ENCODE measurements at regions not wholly inside any gene's neighbourhood (a gene's known extent, or its start where the extent isn't known, plus 50 kb on each side); places are given as distances from the start of the nearest gene placed in this dataset.

DNA sequence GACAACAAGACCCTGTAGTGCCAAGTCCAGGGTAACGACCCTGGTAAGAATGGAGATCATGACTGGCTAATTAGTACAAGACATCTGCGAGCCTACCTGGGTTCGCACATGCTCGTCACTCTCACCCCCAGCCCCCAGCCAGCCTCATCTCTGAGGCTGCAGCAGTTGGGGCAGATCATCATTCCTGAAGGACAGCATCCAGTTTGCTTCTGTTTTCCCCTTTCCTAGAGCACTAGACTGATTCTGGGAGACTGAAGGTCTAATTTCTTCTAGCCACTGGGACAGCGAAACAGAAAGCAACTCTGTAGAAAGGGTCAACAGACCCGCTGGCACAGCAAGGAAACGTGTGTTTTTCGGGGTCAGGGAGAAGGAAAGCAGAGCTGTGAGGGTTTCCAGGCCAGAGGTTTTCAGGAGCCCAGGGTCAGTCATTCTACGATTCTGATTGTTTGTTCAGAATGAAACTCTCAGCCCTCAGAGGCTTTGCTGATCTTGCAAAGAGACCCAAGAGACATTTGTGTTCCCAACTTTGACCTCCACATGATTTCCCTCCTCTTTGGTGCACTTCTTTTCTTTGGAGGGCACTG lies 343.1 kb upstream of the NOCT start:
- no peak for DNase-seq (ENCODE audit: low read depth)
- no peak overlapping the region for H3K4me3 ChIP-seq (ENCODE audit: low read length)
- H3K27me3 ChIP-seq (replicated peaks; ENCODE audit: control insufficient read depth, insufficient read depth, low read length) = peaks cover 1% of the 10 kb centered on the region
- no peaks in the 10 kb centered on the region for H3K36me3 ChIP-seq (ENCODE audit: control insufficient read depth, insufficient read depth, low read length, severe bottlenecking)
- no peaks in the 10 kb centered on the region for H3K9me3 ChIP-seq (ENCODE audit: control insufficient read depth, low read length)
- H3K9ac ChIP-seq (ENCODE audit: low read length) = no peak overlapping the region
- peaks cover 6% of the 10 kb centered on the region for H3K4me1 ChIP-seq (ENCODE audit: control insufficient read depth, insufficient read depth, low read length)

DNA sequence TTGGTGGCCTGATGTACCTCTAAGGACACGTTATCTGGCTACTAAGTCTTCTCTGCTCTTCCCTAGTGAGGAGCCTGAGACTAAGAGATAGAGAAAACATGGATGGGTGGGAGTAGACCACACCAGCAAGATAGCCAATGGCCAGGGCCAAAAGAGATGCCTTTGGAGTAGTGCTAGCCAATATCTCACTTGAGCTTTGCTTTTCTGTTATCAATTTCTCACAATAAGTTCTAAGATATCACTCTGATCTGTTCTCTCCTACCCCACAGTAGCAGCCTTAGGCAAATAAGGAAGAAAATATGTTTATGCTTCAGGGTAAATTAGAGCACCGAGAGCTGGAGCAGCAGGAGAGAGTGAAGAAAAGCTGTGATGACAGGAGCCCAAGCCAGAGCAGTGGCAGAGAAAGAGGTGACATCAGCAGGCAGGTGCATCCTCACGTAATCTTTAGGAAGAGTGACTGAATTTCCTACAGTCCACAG lies 343.9 kb upstream of the NOCT start:
- Histone ChIP-seq H3K4me1 (ENCODE audit: control insufficient read depth, insufficient read depth, low read length) (peaks cover 6% of the 10 kb centered on the region), H3K27me3 (replicated peaks; ENCODE audit: control insufficient read depth, insufficient read depth, low read length) (no peaks in the 10 kb centered on the region), H3K4me3 (ENCODE audit: low read length) (no peak overlapping the region), H3K36me3 (ENCODE audit: control insufficient read depth, insufficient read depth, low read length, severe bottlenecking) (no peaks in the 10 kb centered on the region), H3K9ac (ENCODE audit: low read length) (no peak overlapping the region), H3K9me3 (ENCODE audit: control insufficient read depth, low read length) (no peaks in the 10 kb centered on the region)
- no peak for DNase-seq (ENCODE audit: low read depth)

DNA sequence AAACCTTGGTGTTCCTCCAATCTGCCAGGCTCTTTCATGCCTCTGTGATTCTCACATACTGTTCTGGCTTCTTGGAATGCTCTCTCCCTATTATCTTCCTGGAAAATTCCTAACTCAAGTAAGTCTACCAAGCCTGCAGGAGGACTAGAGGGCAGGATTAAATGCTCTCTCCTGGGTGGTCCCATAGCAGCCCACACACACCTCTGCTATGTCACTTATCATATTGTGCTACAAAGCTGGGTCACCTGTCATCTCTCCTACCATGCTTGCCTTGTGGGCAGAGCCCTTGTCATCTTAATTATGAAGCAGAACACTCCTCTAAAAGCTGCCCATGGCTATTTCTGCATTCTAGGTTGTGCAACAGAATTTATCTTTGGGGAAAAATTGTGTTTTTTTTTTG lies 344.5 kb upstream of the NOCT start:
- H3K36me3 ChIP-seq (ENCODE audit: control insufficient read depth, insufficient read depth, low read length, severe bottlenecking) = no peaks in the 10 kb centered on the region
- no peak overlapping the region for H3K4me3 ChIP-seq (ENCODE audit: low read length)
- no peaks in the 10 kb centered on the region for H3K27me3 ChIP-seq (replicated peaks; ENCODE audit: control insufficient read depth, insufficient read depth, low read length)
- H3K9ac ChIP-seq (ENCODE audit: low read length) = no peak overlapping the region
- H3K9me3 ChIP-seq (ENCODE audit: control insufficient read depth, low read length) = no peaks in the 10 kb centered on the region
- peaks cover 6% of the 10 kb centered on the region for H3K4me1 ChIP-seq (ENCODE audit: control insufficient read depth, insufficient read depth, low read length)
- DNase-seq (ENCODE audit: low read depth) = peak; percentile 42

GRCh38 chr4:138670681-138671080 lies 344.9 kb upstream of the NOCT start:
- Histone ChIP-seq H3K27me3 (replicated peaks; ENCODE audit: control insufficient read depth, insufficient read depth, low read length) (no peaks in the 10 kb centered on the region), H3K9ac (ENCODE audit: low read length) (no peak overlapping the region), H3K4me1 (ENCODE audit: control insufficient read depth, insufficient read depth, low read length) (peaks cover 6% of the 10 kb centered on the region), H3K36me3 (ENCODE audit: control insufficient read depth, insufficient read depth, low read length, severe bottlenecking) (no peaks in the 10 kb centered on the region), H3K4me3 (ENCODE audit: low read length) (no peak overlapping the region), H3K9me3 (ENCODE audit: control insufficient read depth, low read length) (no peaks in the 10 kb centered on the region)
- DNase-seq (ENCODE audit: low read depth) = no peak

DNA sequence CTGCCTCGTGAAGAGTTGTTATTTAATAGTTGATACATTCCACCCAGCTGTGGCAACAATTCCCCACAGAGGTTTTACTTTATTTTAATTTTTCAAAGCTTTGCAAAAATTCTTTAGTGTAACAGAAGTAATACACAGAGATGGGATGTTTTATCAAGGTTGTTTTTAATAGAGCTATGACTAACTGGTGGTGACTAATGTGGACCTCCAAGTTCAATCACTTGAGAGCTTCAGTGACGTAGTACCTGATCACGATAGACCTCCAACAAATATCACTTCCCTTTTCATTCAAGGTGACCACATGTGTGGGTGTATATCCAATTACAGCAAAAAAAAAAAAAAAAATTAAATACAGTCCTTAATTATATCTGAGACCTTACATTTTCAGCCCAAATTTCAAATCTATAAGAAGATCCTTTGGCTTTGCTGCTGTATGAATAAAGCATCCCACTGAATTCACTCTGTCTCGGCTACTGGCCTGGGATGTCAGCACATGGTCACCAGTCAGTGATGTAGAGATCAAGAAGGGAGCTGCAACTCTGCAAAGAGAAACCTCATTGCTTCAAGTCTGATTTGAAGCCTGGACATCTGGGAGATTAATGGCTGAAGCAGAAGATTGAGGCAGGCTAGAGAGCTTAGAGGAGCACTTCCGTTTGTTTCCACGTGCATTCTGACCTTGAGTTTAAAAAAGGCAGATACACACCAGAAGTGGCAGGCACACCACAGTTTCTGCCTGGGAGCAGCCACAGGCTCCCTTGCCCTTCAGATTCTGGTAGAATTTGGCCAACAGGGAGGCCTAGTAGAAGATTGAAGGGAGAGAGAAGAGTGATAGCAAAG lies 345.9 kb upstream of the NOCT start:
- Histone ChIP-seq H3K27me3 (replicated peaks; ENCODE audit: control insufficient read depth, insufficient read depth, low read length) (no peaks in the 10 kb centered on the region), H3K4me1 (ENCODE audit: control insufficient read depth, insufficient read depth, low read length) (peaks cover 6% of the 10 kb centered on the region), H3K36me3 (ENCODE audit: control insufficient read depth, insufficient read depth, low read length, severe bottlenecking) (no peaks in the 10 kb centered on the region), H3K9me3 (ENCODE audit: control insufficient read depth, low read length) (no peaks in the 10 kb centered on the region), H3K4me3 (ENCODE audit: low read length) (no peak overlapping the region), H3K9ac (ENCODE audit: low read length) (no peak overlapping the region)
- DNase-seq (ENCODE audit: low read depth) = peak; percentile 44

- no peaks in the 10 kb centered on the region for H3K27me3 ChIP-seq (replicated peaks; ENCODE audit: control insufficient read depth, insufficient read depth, low read length)
- DNase-seq (ENCODE audit: low read depth) = no peak
- peaks cover 6% of the 10 kb centered on the region for H3K4me1 ChIP-seq (ENCODE audit: control insufficient read depth, insufficient read depth, low read length)
- no peak overlapping the region for H3K9ac ChIP-seq (ENCODE audit: low read length)
- H3K36me3 ChIP-seq (ENCODE audit: control insufficient read depth, insufficient read depth, low read length, severe bottlenecking) = no peaks in the 10 kb centered on the region
- no peak overlapping the region for H3K4me3 ChIP-seq (ENCODE audit: low read length)
- no peaks in the 10 kb centered on the region for H3K9me3 ChIP-seq (ENCODE audit: control insufficient read depth, low read length)
These were observed 347.3 kb upstream of the NOCT start for GRCh38 chr4:138668309-138668708.

- DNase-seq (ENCODE audit: low read depth) = no peak
- Histone ChIP-seq H3K9me3 (ENCODE audit: control insufficient read depth, low read length) (no peaks in the 10 kb centered on the region), H3K4me1 (ENCODE audit: control insufficient read depth, insufficient read depth, low read length) (peaks cover 5% of the 10 kb centered on the region), H3K27me3 (replicated peaks; ENCODE audit: control insufficient read depth, insufficient read depth, low read length) (no peaks in the 10 kb centered on the region), H3K4me3 (ENCODE audit: low read length) (no peak overlapping the region), H3K9ac (ENCODE audit: low read length) (no peak overlapping the region), H3K36me3 (ENCODE audit: control insufficient read depth, insufficient read depth, low read length, severe bottlenecking) (no peaks in the 10 kb centered on the region)
These were observed 349.2 kb upstream of the NOCT start for GRCh38 chr4:138666366-138666765.

GRCh38 chr4:138665851-138666250 lies 349.7 kb upstream of the NOCT start:
- Histone ChIP-seq H3K9ac (ENCODE audit: low read length) (no peak overlapping the region), H3K4me1 (ENCODE audit: control insufficient read depth, insufficient read depth, low read length) (no peaks in the 10 kb centered on the region), H3K4me3 (ENCODE audit: low read length) (no peak overlapping the region), H3K9me3 (ENCODE audit: control insufficient read depth, low read length) (no peaks in the 10 kb centered on the region), H3K36me3 (ENCODE audit: control insufficient read depth, insufficient read depth, low read length, severe bottlenecking) (no peaks in the 10 kb centered on the region), H3K27me3 (replicated peaks; ENCODE audit: control insufficient read depth, insufficient read depth, low read length) (no peaks in the 10 kb centered on the region)
- no peak for DNase-seq (ENCODE audit: low read depth)

DNA sequence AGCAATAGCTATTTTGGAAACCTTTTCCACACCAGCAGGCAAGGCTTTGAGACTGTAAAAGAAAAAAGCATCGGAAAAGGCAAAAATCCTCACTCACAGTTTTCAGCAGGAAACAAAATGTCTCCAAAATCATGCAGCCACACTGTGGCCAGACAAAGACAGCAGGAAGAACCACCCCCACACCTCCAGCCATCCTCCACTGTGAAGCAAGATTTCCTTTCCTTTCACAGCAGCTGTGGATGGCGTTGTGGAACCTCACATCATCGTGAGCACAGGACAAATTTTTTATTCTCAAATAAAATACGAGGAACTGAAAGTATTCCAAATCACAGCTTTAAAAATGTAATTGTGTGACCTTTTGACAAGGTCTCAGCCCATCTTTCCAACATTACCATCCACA lies 351.7 kb upstream of the NOCT start:
- no peak overlapping the region for H3K4me3 ChIP-seq (ENCODE audit: low read length)
- no peak for DNase-seq (ENCODE audit: low read depth)
- no peaks in the 10 kb centered on the region for H3K36me3 ChIP-seq (ENCODE audit: control insufficient read depth, insufficient read depth, low read length, severe bottlenecking)
- no peaks in the 10 kb centered on the region for H3K4me1 ChIP-seq (ENCODE audit: control insufficient read depth, insufficient read depth, low read length)
- H3K9ac ChIP-seq (ENCODE audit: low read length) = no peak overlapping the region
- H3K9me3 ChIP-seq (ENCODE audit: control insufficient read depth, low read length) = no peaks in the 10 kb centered on the region
- no peaks in the 10 kb centered on the region for H3K27me3 ChIP-seq (replicated peaks; ENCODE audit: control insufficient read depth, insufficient read depth, low read length)

GRCh38 chr4:138659812-138660316 lies 355.7 kb upstream of the NOCT start:
- H3K9me3 ChIP-seq (ENCODE audit: control insufficient read depth, low read length) = no peaks in the 10 kb centered on the region
- H3K36me3 ChIP-seq (ENCODE audit: control insufficient read depth, insufficient read depth, low read length, severe bottlenecking) = no peaks in the 10 kb centered on the region
- H3K9ac ChIP-seq (ENCODE audit: low read length) = no peak overlapping the region
- DNase-seq (ENCODE audit: low read depth) = no peak
- H3K4me1 ChIP-seq (ENCODE audit: control insufficient read depth, insufficient read depth, low read length) = no peaks in the 10 kb centered on the region
- no peak overlapping the region for H3K4me3 ChIP-seq (ENCODE audit: low read length)
- no peaks in the 10 kb centered on the region for H3K27me3 ChIP-seq (replicated peaks; ENCODE audit: control insufficient read depth, insufficient read depth, low read length)

DNA sequence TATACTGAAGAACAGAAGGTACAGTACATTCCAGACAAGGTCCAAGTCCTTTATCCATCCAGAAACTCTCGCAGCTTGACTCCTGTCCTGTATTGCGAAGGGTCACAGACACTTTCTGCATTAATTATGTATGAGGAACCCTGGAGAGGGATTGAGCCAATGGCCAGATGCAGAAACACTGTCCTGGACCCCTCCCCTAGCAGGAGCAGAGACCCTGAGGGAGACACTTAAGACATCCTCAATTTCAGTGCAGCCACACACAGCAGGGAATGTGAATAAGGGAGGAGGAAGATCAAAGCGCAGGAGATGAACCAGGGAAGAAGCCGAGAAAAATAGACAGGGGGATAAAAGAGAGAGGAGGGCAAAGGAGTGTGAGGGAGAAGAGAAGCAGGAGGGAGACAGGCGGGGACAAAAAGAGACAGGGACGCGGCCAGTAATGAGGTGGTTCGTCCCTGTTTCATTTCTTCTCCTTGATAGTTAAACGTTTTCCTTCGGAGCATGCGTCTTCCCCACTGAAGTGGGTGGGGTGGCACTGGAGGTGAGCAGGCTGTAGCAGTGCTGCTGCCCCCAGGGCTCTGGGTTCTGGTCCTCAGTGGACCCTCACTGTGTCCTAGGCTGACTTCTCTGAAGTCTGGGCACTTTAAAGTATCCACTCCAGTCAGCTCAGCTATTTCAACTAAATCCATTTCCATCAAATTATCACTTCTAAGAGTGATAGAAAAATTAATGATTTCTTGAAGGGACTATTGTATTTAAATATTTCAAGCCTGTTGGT lies 356.4 kb upstream of the NOCT start:
- no peak for DNase-seq (ENCODE audit: low read depth)
- H3K9ac ChIP-seq (ENCODE audit: low read length) = no peak overlapping the region
- H3K9me3 ChIP-seq (ENCODE audit: control insufficient read depth, low read length) = no peaks in the 10 kb centered on the region
- no peaks in the 10 kb centered on the region for H3K27me3 ChIP-seq (replicated peaks; ENCODE audit: control insufficient read depth, insufficient read depth, low read length)
- H3K4me1 ChIP-seq (ENCODE audit: control insufficient read depth, insufficient read depth, low read length) = no peaks in the 10 kb centered on the region
- no peak overlapping the region for H3K4me3 ChIP-seq (ENCODE audit: low read length)
- no peaks in the 10 kb centered on the region for H3K36me3 ChIP-seq (ENCODE audit: control insufficient read depth, insufficient read depth, low read length, severe bottlenecking)
